GM04503 (cell line): ENCODE measurements at regions not wholly inside any gene's neighbourhood (a gene's known extent, or its start where the extent isn't known, plus 50 kb on each side); places are given as distances from the start of the nearest gene placed in this dataset.
"Not testable (repeated sequence)": the region's sequence is repeated elsewhere in the genome, so short reads cannot be mapped to it uniquely, and the experiment has no call there.

Experiments used
- DNase-seq: peaks from one replicate; pipeline ENCODE4 v3.0.0-alpha.2; 2012; ENCODE audit warnings: low read depth

DNA sequence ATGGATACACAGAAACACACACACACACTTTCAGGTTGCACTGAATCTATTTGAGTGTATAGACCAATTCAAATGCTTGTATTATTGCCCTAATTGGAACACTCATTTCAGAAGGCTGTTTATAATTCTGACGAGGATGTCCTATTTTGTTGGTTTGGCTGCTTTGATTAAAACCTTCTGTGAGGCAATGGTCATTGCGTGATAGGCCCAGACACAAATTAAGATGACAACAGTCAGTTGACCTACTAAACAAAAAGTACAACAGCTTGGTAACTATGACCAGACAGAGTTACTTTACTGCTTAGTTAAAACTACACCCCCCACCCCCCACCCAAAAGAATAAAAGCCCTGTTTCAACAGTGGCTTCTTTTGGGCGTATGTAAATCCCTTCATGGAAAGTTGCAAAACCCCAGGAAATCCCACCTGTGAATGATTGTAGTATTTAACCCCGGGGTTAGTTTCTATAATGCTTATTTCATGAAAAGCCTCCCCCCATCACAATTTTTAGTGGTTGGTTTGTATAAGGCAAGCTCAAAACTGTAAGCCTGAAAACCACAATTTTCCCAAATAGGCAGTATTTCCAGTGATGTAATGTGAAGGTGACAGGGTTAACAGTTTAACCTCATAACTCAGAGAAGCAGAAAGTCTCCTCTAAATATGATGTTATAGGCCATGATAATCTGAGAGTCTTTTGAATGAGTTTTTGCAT lies 340.8 kb downstream of the FGF10 start:
- DNase-seq, result peak; percentile 16

DNA sequence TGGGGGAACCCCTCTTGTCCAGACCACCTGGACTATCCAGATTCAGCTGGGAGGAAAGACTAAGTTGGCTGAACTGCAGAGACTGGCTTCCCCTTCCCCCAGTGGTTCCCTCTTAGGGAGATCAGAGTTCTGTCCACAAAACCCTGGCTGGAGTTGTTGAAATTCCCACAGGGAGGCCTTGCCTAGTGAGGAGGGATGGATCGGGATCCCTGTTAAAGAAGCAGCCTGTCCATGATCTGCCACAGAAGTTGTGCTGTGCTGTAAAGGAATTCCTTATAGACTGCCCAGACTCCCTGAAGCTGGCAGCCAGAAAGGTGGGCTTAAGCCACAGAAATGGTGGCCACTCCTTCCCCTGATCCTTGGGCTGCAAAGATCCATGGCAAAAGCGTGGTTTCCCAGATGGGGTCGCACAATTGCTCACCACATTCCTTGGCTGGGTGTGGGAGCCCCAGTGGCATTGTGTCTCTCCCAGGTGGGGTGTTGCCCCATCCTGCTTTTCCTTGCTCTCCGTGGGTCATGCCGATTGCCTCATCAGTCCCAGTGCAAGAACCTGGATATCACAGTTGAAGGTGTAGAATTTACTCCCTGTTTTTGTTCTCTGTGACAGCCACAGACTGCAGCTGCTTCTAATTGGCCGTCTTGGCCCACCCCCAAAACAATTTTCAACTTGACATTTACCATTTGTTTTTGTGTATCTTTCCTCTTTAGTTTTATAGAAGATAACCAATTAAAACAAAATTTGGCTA lies 342.4 kb downstream of the FGF10 start:
- DNase-seq, result no peak

DNA sequence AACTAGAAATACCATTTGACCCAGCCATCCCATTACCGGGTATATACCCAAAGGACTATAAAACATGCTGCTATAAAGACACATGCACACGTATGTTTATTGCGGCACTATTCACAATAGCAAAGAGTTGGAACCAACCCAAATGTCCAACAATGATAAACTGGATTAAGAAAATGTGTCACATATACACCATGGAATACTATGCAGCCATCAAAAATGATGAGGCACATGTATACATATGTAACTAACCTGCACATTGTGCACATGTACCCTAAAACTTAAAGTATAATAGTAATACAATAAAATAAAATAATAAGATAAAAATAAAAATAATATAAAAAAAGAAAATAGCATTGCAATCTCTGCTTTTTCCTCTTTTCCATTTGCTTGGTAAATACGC lies 344.7 kb downstream of the FGF10 start:
- DNase-seq, result not testable (repeated sequence)

DNA sequence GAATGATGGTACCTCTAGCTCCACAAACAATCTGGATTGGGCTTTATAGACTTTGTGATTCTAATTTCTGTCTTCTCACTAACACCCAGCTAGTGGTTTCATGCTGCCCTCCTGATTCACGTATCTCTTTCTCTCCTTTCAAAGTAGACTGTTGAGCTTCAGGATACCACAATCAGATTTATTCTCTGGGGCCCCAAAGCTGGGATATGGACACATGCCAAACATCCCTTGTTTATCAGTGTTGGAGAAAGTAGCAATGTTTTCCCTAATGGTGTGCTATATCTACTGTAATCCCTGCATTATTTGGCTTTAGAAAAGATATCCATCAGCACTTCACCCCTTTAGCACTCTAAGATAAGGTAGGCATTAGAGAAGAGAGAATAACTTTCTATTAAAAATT lies 361.0 kb downstream of the FGF10 start:
- DNase-seq, result no peak

DNA sequence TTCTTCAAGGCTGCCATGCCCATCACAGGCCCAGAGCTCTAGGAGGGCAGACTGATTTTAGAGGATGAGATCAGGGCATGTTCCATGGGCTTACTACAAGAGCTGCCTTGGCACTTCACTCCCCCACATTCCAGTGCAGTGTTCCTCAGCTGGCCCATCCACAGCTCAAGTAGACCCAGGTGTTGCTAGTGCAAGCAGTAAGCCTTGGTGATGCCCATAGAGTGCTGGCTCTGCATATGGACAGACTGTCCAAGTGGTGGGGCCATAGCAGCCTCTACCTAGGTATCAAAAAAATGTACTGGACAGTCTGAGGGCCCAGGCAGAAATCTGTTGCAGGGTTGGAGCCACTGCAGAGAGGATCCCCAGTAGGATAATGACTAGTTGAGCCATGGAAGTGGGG lies 366.6 kb downstream of the FGF10 start:
- DNase-seq, result no peak

DNA sequence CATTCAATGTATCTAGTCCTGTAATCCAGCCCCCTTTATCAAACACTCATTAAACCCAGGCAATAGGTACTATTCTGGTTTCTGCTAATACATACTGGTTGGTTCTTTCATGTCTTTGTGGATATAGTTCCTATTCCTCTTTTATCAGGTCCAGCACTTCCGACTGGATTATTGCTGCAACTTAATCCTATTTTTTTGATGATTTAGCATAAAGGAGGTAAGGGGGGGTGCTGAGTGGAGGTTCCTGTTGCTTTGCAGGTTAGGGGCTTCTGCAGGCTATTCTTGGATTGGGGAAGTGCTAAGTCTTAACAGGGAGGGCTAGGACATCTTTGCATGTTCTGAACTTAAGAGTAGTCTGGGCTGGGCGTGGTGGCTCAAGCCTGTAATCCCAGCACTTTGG lies 377.7 kb downstream of the FGF10 start:
- DNase-seq, result no peak

DNA sequence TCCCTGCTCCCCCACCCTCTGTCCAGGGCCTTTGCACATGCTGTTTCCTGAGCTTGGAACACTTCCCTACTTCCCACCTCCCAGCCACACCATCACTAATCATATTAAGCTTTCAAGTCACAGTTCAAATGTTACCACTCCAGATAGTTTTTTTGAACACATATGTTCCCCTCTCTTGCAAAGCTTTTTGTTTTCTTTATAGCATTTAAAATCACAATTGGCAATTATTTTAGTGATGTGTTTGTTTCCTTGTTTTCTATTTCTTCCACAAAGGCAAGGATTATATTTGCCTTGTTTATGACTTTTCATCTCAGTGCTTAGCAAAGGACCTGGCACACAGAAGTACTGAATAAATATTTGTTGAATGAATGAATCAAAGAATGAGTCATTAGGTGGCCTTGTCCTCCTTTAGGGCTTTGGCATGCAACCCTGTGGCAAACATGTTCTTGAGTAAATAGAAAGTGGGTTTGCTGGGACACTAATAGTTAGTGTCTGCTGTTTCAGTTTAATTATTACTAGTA lies 386.8 kb downstream of the FGF10 start:
- DNase-seq, result no peak

DNA sequence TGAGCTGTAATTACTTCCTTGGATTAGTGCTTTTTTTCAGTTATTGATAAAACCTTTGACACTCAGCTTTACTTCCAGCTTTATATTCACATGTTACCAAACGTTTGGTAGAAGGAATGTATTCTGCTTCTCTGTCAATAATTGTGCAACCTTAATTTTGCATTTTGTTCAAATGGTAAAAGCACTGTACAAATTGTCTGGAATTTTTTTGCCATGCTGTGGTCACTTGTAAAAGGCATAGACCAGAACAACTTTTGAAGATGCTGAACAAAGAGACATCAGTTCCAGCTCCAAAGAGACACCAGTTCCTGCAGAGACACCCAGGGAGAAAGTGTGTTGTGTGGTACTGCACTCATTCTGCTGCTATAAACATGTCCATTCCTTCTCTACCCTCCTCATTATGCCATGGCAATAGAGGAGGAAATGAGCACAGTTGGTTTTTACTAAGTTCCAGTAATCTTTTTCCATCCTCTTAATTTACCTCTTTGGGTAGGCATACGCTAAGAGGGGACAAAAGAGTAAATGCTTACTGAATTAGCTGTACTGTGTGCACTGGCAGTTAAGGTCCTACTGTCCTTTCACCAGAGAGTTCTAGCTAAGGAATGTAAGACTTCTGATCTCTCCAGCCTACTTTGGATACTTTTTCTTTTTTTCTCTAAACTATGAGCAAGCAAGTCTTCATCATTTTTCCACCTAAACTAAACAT lies 387.4 kb downstream of the FGF10 start:
- DNase-seq, result no peak

DNA sequence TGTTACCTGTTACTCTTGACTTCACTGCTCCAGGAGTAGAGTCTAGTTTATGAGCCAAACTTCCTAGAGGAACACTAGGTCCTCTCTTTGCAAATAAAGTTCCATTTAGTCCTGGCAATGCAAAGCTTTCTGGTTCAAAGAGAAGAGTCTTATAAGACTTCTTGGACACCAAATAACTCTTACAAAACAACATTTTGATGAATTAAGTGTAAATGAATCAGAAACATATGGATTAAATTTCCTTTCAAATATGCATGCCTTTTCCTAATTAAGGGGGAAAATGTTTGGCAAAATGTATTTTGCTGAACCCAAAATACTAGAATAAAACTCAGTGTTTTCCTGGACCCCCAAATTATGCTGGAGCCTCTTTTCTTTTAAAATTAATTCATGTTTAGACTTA lies 388.0 kb downstream of the FGF10 start:
- no peak for DNase-seq

DNA sequence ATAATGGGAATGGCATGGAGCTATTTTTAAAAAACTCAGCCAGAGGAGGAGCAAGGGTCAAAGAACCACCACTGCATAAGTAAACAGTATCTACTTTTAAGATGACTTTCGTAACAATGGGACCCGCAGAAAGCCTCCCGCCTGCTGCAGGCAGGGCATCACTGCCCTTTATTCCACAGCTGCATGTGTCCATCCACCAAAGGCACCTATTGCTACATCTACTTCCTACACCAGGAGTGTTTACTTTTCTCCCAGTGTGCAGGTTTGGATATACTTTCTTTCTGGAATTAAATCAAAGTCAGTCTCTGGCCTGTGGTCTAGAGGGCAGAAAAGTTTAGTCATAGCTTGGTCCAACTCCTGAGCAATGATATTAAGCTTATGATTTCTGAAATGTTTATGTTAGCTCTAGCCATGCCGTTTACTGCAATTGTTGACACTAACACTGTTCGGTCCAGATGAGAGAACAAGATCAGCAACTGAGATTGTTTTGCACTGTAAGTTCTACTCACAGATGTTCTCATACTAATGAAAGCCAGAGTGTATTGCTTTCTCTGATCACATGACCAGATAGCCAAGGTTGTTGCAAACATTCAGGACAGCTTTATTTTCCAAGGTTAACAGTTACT lies 391.5 kb downstream of the FGF10 start:
- no peak for DNase-seq

DNA sequence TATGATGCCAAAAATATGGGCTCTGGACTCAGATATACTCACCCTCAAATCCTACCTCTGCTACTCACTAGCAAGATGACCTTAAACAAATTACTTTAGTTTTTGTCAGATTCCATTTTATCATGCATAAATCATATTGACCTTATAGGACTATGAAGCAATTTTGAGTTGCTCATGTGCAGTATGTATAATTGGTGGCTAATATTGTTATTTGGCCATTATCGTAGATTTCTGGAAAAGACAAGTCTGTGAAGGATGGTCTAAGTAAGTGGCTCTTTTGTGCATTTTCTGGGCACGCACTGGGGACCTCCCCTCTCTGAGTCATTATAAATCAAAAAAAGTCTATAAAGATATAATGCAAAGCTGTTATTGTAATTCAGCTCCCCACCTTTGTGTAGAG lies 393.0 kb downstream of the FGF10 start:
- no peak for DNase-seq

DNA sequence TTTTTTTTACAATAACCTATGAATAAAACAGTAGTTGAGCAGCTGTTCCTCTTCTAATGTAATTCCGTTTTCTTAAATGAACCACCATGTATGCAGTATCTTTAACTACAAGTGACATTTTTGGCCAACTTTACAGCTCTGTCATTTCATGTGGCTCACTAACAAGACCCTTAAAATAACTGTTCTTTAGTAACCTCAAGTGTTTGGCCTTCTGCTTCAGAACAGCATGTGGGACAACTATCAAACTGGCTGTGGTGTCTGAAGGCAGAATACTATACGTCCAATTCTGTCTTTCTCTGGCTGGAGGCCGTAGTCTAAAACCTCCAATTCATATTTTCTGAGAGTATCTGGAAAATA lies 391.4 kb downstream of the NNT start:
- no peak for DNase-seq

DNA sequence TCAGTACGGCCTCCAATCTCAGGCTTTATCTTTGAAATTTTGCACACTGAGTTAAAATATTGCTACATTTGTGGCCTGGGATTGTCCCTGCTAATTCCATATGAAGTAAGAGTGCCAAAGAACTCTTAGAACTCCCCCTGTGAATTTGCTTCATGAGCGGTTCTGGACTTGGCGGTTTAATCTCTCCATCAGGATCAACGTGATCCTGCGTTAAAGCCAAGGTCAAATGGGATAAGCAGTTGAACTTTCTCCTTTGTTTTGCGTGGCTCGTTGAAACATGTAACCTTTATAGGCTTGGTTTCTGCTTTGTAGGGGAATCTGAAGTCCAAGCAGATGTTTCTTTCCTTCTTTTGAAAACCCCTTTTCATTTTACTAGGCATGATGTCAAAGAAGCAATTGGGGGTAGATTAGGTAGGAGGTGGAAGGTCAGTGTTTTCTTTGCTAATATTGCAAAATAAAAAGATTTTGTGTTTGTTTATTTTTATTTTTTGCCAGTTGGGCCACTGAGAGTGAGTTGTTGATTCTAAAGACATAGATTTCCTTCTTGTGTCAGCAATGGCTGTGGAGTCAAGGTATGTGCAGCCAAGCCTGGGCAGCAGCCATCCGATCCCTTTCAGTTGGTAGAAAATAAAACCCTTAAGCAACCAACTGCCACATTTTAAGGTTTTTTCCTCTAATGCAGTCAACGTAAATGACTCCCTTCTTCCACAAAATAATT lies 390.8 kb downstream of the NNT start:
- no peak for DNase-seq

DNA sequence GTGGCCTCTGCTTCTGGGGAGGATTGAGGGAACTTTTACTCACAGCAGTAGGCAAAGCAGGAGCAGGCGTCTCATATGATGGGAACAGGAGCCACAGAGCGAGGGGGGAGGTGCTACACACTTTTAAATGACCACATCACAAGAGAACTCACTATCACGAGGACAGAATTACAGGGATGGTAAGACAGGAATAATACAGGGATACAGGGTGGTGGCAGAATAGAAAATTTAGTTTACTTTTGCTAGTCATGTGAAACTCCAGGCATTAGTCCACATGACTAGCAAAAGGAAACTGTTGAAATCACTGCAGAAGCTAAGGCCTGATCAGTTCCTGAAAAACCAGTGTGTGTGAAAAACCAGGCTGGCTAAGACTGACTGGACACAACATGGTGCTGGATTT lies 382.4 kb downstream of the NNT start:
- DNase-seq, result no peak

DNA sequence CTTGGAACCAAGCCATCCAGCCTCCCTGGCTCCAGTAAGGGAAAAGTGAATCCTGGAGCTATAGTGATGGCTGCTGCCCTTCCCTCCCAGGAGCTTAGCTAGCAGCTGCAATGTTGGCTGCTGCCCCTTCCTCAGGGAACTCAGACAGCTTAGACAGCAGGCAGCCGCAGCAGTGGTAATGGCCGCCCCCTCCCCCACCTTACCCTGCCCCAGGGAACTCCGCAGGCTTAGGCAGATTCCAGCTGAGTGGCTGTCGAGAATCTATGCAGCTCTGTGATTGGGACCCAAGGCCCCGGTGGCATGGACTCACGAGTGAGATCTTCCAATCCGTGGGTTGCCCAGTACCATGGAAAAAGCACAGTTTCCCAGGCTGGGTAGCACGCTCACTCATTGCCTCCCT lies 378.6 kb downstream of the NNT start:
- DNase-seq, result no peak

DNA sequence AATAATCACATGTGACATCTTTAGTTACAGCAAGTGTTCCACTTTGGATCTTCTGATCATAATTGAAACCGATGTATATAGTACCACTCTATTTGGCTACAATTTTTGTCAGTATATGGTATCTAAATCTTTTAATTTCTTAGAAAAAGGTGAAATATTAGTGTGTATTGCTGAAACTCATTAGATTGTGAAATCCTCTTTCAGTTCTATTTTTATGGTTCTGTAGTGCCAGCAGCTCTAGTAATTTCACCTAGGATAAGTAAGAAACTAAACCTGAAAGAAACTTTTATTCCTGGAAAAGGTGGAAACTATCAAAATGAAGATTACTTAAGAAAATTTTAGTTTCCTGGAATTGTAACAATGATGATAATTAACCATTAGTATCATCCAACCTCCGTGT lies 370.9 kb downstream of the NNT start:
- no peak for DNase-seq

DNA sequence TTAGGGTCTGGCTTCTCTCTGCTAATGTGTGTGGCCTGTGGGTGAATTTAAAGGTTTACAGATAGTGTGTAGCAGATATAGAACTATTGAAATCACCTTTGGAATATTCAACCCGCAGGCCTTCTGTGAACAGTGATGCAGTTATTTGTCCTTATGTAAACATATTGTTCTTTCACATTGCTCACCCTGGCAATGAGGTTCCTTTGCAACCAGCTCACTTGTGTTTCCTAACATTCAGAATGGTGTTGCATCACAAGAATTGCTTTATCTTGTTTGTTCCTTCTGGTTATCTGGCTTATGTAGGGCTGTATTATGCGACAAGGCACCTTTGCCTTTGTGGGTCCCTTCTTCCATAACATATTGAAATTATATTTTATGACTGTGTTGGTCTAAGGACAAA lies 370.3 kb downstream of the NNT start:
- DNase-seq, result no peak

DNA sequence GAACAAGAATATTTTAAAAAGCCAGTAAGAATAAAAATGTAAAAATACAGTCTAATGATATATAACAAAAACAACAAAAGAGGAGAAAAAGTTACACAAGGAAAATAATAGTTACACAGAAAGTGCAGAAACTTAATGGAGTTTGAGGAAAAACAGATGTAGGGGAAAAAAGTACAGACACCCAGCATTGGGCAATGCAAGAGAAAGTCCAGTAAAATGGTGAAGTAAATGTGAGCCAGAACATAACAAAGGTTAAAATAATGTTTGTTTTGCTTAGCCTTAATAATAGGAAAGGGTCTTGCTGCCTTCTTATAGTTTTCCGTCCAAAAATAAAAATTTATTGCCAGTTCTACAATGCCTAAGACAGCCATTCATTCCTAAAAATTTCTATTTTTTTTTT lies 364.2 kb downstream of the NNT start:
- DNase-seq, result no peak

DNA sequence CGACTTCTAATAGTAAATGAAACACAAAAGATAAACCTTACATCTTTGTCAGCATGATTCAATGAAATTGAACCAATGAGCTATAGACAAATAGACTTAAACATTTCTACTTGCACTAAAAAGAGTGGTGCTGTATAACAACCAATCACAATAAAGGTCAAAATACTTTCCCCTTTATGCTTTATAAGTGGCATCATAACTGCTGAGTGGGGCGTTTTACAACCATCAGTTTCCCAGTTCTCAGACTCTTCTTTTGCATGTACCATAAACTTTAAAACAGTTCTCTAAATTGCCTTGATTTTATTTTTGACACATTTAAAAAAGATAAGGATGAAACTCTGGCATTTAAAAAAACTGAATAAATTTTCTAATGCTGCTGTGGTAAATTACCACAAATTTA lies 356.2 kb downstream of the NNT start:
- DNase-seq, result no peak

DNA sequence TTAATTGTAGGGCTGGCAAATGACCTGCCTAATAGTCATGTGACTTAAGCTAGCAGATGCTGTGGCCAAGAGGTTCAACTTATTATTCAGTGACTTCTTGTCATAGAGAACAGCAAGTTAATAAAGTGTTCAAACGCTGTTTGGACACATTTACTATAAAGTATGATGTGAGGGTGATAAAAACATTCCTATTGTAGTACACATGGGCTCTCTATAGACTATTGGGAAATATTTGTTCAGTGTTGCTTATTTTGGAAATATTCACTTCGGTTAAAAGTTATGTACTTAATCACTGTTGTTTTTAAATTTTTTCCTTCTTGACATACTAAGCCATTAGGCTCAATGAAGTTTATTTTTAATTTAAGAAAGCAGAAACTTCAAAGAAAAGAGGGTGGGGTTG lies 345.0 kb downstream of the NNT start:
- peak; percentile 45 for DNase-seq

DNA sequence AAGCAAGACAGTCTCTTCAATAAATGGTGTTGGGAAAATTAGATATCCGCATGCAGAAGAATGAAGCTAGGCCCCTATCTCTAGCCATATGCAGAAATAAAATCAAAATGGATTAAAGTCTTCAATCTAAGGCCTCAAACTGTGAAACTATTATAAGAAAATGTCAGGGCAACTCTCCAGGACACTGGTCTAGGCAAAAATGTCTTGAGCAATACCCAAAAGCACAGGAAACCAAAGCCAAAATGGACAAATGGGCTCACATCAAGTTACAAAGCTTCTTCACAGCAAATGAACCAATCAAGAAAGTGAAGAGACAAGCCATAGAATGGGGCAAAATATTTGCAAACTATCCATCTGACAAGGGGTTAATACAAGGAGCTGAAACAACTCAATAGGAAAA lies 338.8 kb downstream of the NNT start:
- no peak for DNase-seq

DNA sequence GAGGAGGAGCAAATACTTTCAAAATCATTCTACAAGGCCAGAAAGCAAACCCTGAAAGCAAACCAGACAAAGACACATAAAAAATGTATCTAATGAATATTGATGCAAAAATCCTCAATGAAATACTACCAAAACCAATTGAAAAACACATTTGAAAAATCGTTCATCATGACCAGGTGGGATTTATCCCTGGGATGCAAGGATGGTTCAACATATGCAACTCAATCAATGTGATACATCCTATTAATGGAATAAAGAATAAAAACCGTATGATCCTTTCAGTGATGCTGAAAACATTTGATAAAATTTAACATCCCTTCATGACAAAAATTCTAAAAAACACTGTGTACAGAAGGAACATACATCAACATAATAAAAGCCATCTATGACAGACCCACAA lies 337.6 kb downstream of the NNT start:
- no peak for DNase-seq
